Osteocyte (in vitro differentiated cells): ENCODE measurements at regions not wholly inside any gene's neighbourhood (a gene's known extent, or its start where the extent isn't known, plus 50 kb on each side); places are given as distances from the start of the nearest gene placed in this dataset.

Source experiments
- DNase-seq: peaks from one replicate; pipeline ENCODE4 v3.0.0; 2021; ENCODE audit warnings: mixed read lengths; ENCODE audit not compliant: unreplicated experiment; ENCODE audit errors: extremely low spot score
- H3K27ac Mint-ChIP-seq: one replicate; pipeline ENCODE4 v1.8.0; 2021; ENCODE audit warnings: mild to moderate bottlenecking, mixed read lengths; ENCODE audit not compliant: unreplicated experiment
- H3K27me3 Mint-ChIP-seq: one replicate; pipeline ENCODE4 v1.8.0; 2021; ENCODE audit warnings: mixed read lengths; ENCODE audit not compliant: unreplicated experiment
- H3K36me3 Mint-ChIP-seq: one replicate; pipeline ENCODE4 v1.8.0; 2021; ENCODE audit warnings: mixed read lengths; ENCODE audit not compliant: unreplicated experiment
- H3K4me1 Mint-ChIP-seq: one replicate; pipeline ENCODE4 v1.8.0; 2021; ENCODE audit warnings: mixed read lengths; ENCODE audit not compliant: unreplicated experiment
- H3K4me3 Mint-ChIP-seq: one replicate; pipeline ENCODE4 v1.8.0; 2021; ENCODE audit warnings: mild to moderate bottlenecking, moderate library complexity, mixed read lengths; ENCODE audit not compliant: unreplicated experiment
- H3K9me3 Mint-ChIP-seq: one replicate; pipeline ENCODE4 v1.8.0; 2021; ENCODE audit warnings: mixed read lengths; ENCODE audit not compliant: unreplicated experiment
- TF ChIP-seq, protein P1 (sequence below): fragments of 200-600 bp; sonication (generic); IDR thresholded peaks from 2 replicates; pipeline ENCODE4 v1.5.0; 2021; ENCODE audit warnings: antibody characterized with exemption, mild to moderate bottlenecking, moderate library complexity

DNA sequence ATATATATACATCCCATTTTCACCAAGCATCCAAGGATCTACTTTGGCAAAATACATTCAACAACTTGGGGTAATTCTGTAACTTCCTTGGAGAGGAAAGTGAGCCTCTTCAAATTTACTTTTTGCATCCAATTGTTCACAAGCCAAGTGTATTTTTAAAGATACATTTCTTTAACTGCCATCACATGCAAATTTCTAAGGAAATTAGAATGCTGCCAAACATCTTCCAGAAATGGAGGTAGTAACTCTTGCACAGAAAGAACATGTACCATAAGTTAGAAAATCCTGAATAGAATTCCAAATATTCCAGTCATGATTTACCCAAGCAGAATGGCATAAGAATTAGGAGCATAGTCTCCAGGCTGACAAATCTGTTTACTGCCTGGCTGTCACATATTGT, 220.5 kb upstream of the NWD2 start:
- no peak for DNase-seq
- Mint-ChIP-seq H3K27ac (no peak overlapping the region), H3K4me1 (no peaks in the 10 kb centered on the region), H3K4me3 (no peak overlapping the region), H3K27me3 (no peaks in the 10 kb centered on the region), H3K36me3 (no peaks in the 10 kb centered on the region), H3K9me3 (peaks cover 8% of the 10 kb centered on the region)
- TF ChIP-seq, protein P1, sequence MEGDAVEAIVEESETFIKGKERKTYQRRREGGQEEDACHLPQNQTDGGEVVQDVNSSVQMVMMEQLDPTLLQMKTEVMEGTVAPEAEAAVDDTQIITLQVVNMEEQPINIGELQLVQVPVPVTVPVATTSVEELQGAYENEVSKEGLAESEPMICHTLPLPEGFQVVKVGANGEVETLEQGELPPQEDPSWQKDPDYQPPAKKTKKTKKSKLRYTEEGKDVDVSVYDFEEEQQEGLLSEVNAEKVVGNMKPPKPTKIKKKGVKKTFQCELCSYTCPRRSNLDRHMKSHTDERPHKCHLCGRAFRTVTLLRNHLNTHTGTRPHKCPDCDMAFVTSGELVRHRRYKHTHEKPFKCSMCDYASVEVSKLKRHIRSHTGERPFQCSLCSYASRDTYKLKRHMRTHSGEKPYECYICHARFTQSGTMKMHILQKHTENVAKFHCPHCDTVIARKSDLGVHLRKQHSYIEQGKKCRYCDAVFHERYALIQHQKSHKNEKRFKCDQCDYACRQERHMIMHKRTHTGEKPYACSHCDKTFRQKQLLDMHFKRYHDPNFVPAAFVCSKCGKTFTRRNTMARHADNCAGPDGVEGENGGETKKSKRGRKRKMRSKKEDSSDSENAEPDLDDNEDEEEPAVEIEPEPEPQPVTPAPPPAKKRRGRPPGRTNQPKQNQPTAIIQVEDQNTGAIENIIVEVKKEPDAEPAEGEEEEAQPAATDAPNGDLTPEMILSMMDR, result no peak

DNA sequence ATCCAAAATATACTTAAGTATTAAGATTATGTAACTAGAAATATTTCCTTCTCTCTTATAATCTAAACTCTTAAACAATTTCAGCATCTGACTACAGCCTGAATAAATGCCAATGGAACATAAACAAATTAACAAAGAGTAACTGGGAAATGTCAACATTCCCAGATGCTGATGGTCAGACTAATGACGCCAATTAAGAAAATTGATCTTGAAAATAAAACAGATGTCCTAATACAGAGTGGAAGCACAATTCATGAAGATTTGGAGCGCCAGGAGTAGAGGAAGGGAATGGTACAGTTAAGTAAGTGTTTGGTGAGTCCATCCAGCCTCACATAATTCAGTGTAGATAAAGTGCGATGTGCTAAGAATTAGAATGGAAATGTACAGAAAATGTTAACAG, 203.7 kb upstream of the NWD2 start:
- Mint-ChIP-seq H3K4me3 (no peak overlapping the region), H3K36me3 (no peaks in the 10 kb centered on the region), H3K4me1 (no peaks in the 10 kb centered on the region), H3K9me3 (peaks cover 25% of the 10 kb centered on the region), H3K27ac (no peak overlapping the region), H3K27me3 (no peaks in the 10 kb centered on the region)
- TF ChIP-seq, protein P1, result no peak
- DNase-seq, result no peak

DNA sequence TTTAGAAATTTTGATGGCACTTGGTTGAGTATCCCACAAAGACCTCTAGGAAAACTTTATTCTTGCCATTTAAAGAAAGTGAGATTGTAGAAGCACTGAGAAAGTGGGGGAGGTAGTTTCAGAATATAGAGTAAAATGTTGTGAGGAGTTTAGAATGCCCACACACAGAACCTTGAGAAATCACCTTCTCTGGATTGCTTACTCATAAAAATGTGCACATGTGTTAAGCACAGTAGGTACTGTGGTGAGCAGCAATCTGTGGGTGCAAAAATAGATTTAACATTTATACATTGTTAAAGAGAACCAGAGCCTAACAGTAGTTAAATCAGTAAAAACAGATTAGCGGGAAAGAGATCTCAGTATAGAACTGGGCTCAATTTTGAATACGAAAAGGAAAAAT, 201.2 kb upstream of the NWD2 start:
- TF ChIP-seq, protein P1, result no peak
- no peaks in the 10 kb centered on the region for H3K36me3 Mint-ChIP-seq
- DNase-seq, result no peak
- H3K9me3 Mint-ChIP-seq, result peaks cover 27% of the 10 kb centered on the region
- no peak overlapping the region for H3K4me3 Mint-ChIP-seq
- H3K27ac Mint-ChIP-seq, result no peak overlapping the region
- no peaks in the 10 kb centered on the region for H3K27me3 Mint-ChIP-seq
- no peaks in the 10 kb centered on the region for H3K4me1 Mint-ChIP-seq

DNA sequence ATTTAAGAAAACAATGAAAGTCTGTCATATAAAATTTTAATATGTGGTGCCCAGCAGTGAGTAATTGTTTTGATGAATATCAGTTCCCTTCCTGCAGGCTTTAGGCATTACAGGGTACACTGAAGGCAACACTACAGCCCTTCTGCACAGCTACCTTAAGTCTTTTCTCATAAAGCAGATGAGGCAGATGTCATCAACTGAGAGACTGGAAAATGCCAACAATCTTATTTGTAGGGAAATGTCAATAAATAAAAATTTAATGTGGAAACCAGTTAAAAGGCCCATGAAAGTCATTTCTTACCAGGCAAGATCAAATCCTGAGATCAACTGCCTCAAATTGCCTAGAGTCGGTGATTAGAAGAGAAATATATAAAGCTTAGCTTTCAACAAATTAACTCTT, 193.4 kb upstream of the NWD2 start:
- no peaks in the 10 kb centered on the region for H3K4me1 Mint-ChIP-seq
- H3K27me3 Mint-ChIP-seq, result no peaks in the 10 kb centered on the region
- H3K27ac Mint-ChIP-seq, result no peak overlapping the region
- no peak for DNase-seq
- TF ChIP-seq, protein P1, result no peak
- H3K9me3 Mint-ChIP-seq, result peaks cover 7% of the 10 kb centered on the region
- H3K36me3 Mint-ChIP-seq, result no peaks in the 10 kb centered on the region
- no peak overlapping the region for H3K4me3 Mint-ChIP-seq

DNA sequence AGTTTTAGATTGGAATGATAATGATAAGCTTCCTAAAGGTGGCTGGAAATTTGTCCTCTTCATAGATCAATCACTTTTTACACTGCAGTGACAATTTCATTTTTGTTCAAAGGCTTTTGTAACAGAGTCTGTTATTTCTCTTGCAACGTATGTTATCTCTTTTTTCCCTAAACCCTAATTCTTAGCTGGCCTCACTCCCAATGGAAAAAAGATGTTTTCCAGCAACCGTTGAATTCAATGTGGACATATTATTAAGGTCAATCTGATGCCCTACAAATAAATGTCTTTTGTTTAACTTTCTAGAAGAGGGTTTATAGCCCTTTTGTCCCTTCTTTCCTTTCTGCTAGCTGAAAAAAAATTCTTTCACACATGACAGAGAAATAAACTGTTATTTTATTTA, 192.7 kb upstream of the NWD2 start:
- Mint-ChIP-seq H3K27ac (no peak overlapping the region), H3K4me3 (no peak overlapping the region), H3K4me1 (no peaks in the 10 kb centered on the region), H3K36me3 (no peaks in the 10 kb centered on the region), H3K9me3 (peaks cover 7% of the 10 kb centered on the region), H3K27me3 (no peaks in the 10 kb centered on the region)
- no peak for DNase-seq
- TF ChIP-seq, protein P1, result no peak
